Spleen (tissue), 11 donors: ENCODE measurements at regions not wholly inside any gene's neighbourhood (a gene's known extent, or its start where the extent isn't known, plus 50 kb on each side); places are given as distances from the start of the nearest gene placed in this dataset.

Experiments
- DNase-seq: peaks from one replicate; pipeline ENCODE4 v3.0.0-alpha.2; 2020
- H3K27ac ChIP-seq, 8 donors: fragments of 200-600 bp; sonication (generic) in 7 of 8; 1 replicate in 4 of 8; 2 replicates in 4 of 8; pipeline versions ENCODE4 v1.5.0 to v1.8.0; 2016 to 2021; ENCODE audit warnings: inconsistent platforms in 4 of 8, mild to moderate bottlenecking in 4 of 8, moderate library complexity in 1 of 8
- H3K27me3 ChIP-seq, 7 donors: fragments of 200-600 bp; sonication (generic) in 6 of 7; replicated peaks in 1 of 7; 1 replicate in 4 of 7; 2 replicates in 3 of 7; pipeline versions ENCODE4 v1.5.0 to v1.8.0; 2016 to 2021; ENCODE audit warnings: inconsistent platforms in 3 of 7, mild to moderate bottlenecking in 1 of 7
- H3K36me3 ChIP-seq, 6 donors: fragments of 200-600 bp; sonication (generic) in 5 of 6; 1 replicate in 4 of 6; 2 replicates in 2 of 6; pipeline versions ENCODE4 v1.5.0 to v1.8.0; 2016 to 2021; ENCODE audit warnings: inconsistent platforms in 2 of 6
- H3K4me1 ChIP-seq, 6 donors: fragments of 200-600 bp; sonication (generic) in 5 of 6; 1 replicate in 3 of 6; 2 replicates in 3 of 6; pipeline versions ENCODE4 v1.5.0 to v1.8.0; 2016 to 2021; ENCODE audit warnings: inconsistent platforms in 3 of 6
- H3K4me3 ChIP-seq, 8 donors: fragments of 200-600 bp; sonication (generic) in 7 of 8; 1 replicate in 4 of 8; 2 replicates in 4 of 8; pipeline versions ENCODE4 v1.5.0 to v1.8.0; 2016 to 2021; ENCODE audit warnings: inconsistent platforms in 4 of 8, mild to moderate bottlenecking in 4 of 8, moderate library complexity in 2 of 8
- H3K9me3 ChIP-seq, 8 donors: fragments of 200-600 bp; sonication (generic) in 7 of 8; 1 replicate in 4 of 8; 2 replicates in 4 of 8; pipeline versions ENCODE4 v1.5.0 to v1.8.0; 2016 to 2021; ENCODE audit warnings: inconsistent platforms in 4 of 8
- CTCF ChIP-seq, 11 experiments: fragments of 200-600 bp in 7 of 11; fragments of 450-650 bp in 4 of 11; sonication (generic) in 4 of 11; IDR thresholded peaks in 8 of 11; conservative IDR thresholded peaks in 3 of 11; 1 replicate in 7 of 11; 2 replicates in 4 of 11; pipeline versions ENCODE4 v1.4.0 to v1.8.0; 2016 to 2021; ENCODE audit warnings: antibody characterized with exemption in 11 of 11, inconsistent platforms in 4 of 11, mild to moderate bottlenecking in 1 of 11
- POLR2A ChIP-seq, 3 donors: fragments of 450-650 bp; IDR thresholded peaks; one replicate each; pipeline ENCODE4 v1.5.1; 2017; ENCODE audit warnings: antibody characterized with exemption in 3 of 3, mild to moderate bottlenecking in 1 of 3
- POLR2AphosphoS5 ChIP-seq, 3 donors: sonication (generic); formaldehyde crosslinking; IDR thresholded peaks; one replicate each; pipeline ENCODE4 v1.5.1; 2017; ENCODE audit warnings: antibody characterized with exemption in 3 of 3
- WGBS, 5 donors: extraction: QIAGEN DNeasy Blood & Tissue Kit in 3 of 5; methylation state at CpG; one replicate each; pipeline versions ENCODE4 v1.1.5 to v1.1.7; 2013 to 2018; 5-methylcytosine and 5-hydroxymethylcytosine counted together
- intact Hi-C: fragments of 100-400 bp; cut with DNase I; formaldehyde crosslinking; loops from one replicate; pipeline ENCODE4 v1.15.0; 2023; ENCODE audit warnings: low total_unique reads
- donor health status: healthy with polysubstance abuse.
- donor health status: DM: no; HTN: no; CAD: no; lungs with moderate emphysema.
- donor health status: DM: no; HTN: no; CAD: no.
- donor health status: Bipolar disorder and iron deficiency.
- donor health status: healthy.
- donor health status: DM: no; HTN: no; CAD: no.
- donor health status: DM: yes; HTN: yes; CAD: no.

- peaks cover 0 to 8% (median 0%) of the 10 kb centered on the region in 7 donors for H3K27me3 ChIP-seq
- WGBS, 5 donors: 62 to 83% (median 77%) methylated on average over 2 of the region's 2 CpGs
- intact Hi-C loops: no loop called here
- no peak for TF ChIP-seq POLR2A (IDR thresholded peaks at IDR 0.05)
- TF ChIP-seq POLR2AphosphoS5 (IDR thresholded peaks at IDR 0.05): no peak
- no peak for TF ChIP-seq CTCF (IDR thresholded peaks at IDR 0.05 in 8 of 11, conservative IDR thresholded peaks at IDR 0.05 in 3 of 11)
- peaks cover 0 to 4% (median 3%) of the 10 kb centered on the region in 6 donors for H3K4me1 ChIP-seq
- peaks cover 0 to 9% (median 3%) of the 10 kb centered on the region in 8 donors for H3K9me3 ChIP-seq
- H3K4me3 ChIP-seq: no peak overlapping the region
- H3K36me3 ChIP-seq: no peaks in the 10 kb centered on the region
- H3K27ac ChIP-seq: no peak overlapping the region
- DNase-seq: no peak
Observed at GRCh38 chr1:204758601-204759000, 73.1 kb upstream of the LRRN2 start.

GRCh38 chr1:204760350-204760749 lies 74.8 kb upstream of the LRRN2 start:
- TF ChIP-seq POLR2A (IDR thresholded peaks at IDR 0.05) (no peak), CTCF (IDR thresholded peaks at IDR 0.05 in 8 of 11, conservative IDR thresholded peaks at IDR 0.05 in 3 of 11) (no peak), POLR2AphosphoS5 (IDR thresholded peaks at IDR 0.05) (no peak)
- Histone ChIP-seq H3K4me1 (peaks cover 5 to 12% (median 10%) of the 10 kb centered on the region in 6 donors), H3K36me3 (no peaks in the 10 kb centered on the region), H3K27ac (no peak overlapping the region), H3K9me3 (peaks cover 0 to 9% (median 3%) of the 10 kb centered on the region in 8 donors), H3K27me3 (peaks cover 0 to 15% (median 0%) of the 10 kb centered on the region in 7 donors), H3K4me3 (no peak overlapping the region)
- intact Hi-C loops: loop anchor here (5.0 kb wide), 1 partner anchor 193 kb away; no protein-coding TSS in a partner anchor
- whole genome bisulfite sequencing, 5 donors: 61 to 74% (median 67%) methylated on average over 2 of the region's 2 CpGs
- DNase-seq: no peak

- peaks cover 0 to 9% (median 3%) of the 10 kb centered on the region in 8 donors for H3K9me3 ChIP-seq
- no peak overlapping the region for H3K4me3 ChIP-seq
- no peak overlapping the region for H3K27ac ChIP-seq
- TF ChIP-seq POLR2AphosphoS5 (IDR thresholded peaks at IDR 0.05) (no peak), CTCF (IDR thresholded peaks at IDR 0.05 in 8 of 11, conservative IDR thresholded peaks at IDR 0.05 in 3 of 11) (no peak), POLR2A (IDR thresholded peaks at IDR 0.05) (no peak)
- WGBS, 5 donors: 82 to 96% (median 92%) methylated on average over 3 of the region's 3 CpGs
- no peak for DNase-seq
- H3K4me1 ChIP-seq: peaks cover 5 to 12% (median 10%) of the 10 kb centered on the region in 6 donors
- H3K36me3 ChIP-seq: no peaks in the 10 kb centered on the region
- peaks cover 0 to 19% (median 0%) of the 10 kb centered on the region in 7 donors for H3K27me3 ChIP-seq
- intact Hi-C loops: loop anchor here (5.0 kb wide), 1 partner anchor 193 kb away; no protein-coding TSS in a partner anchor
Observed at GRCh38 chr1:204760757-204761156, 75.2 kb upstream of the LRRN2 start.

- Histone ChIP-seq H3K27me3 (peaks cover 0 to 45% (median 0%) of the 10 kb centered on the region in 7 donors), H3K4me3 (no peak overlapping the region), H3K4me1 (peaks cover 5 to 12% (median 10%) of the 10 kb centered on the region in 6 donors), H3K27ac (no peak overlapping the region), H3K36me3 (no peaks in the 10 kb centered on the region), H3K9me3 (peaks cover 0 to 9% (median 3%) of the 10 kb centered on the region in 8 donors)
- TF ChIP-seq POLR2AphosphoS5 (IDR thresholded peaks at IDR 0.05) (peak; percentile 43 to 79 (median 60)), POLR2A (IDR thresholded peaks at IDR 0.05) (no peak), CTCF (IDR thresholded peaks at IDR 0.05 in 8 of 11, conservative IDR thresholded peaks at IDR 0.05 in 3 of 11) (peak; percentile 52 to 87 (median 78))
- DNase-seq: peak; percentile 91
- intact Hi-C loops: loop anchor here (5.0 kb wide), 1 partner anchor 197 kb away; no protein-coding TSS in a partner anchor
- WGBS, 5 donors: 16 to 25% (median 19%) methylated on average over 13 to 18 of the region's 18 CpGs
Observed at GRCh38 chr1:204763773-204764427, 78.4 kb upstream of the LRRN2 start.
